ENCODE measurements at regions not wholly inside any gene's neighbourhood (a gene's known extent, or its start where the extent isn't known, plus 50 kb on each side); places are given as distances from the start of the nearest gene placed in this dataset.

DNA sequence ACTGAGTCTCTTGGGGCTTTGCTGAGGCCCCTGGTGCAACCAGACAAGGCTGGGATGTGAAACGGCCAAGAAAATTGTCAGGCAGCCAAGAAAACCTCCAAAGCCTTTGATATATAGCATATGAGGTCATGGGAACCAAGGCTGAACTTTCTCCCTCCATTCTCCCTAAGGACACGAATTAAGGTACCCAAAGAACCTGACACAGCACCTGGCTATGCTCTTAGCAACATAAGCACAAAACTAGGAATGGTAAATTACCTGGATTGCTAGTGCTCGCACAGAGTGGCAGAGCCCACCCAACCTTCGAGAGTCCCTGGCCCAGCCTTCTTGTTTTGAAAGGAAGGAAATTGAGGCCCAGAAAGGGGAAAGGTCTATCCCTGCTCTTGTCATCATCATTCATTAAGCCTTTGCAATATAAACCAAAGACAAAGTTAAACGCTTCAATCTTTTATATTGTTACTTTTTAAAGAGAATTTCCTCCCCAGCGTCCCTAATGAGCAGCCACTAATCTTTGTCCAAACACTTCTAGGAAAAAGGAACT lies 220.0 kb upstream of the NR4A3 start:
- H3K27ac Mint-ChIP-seq: no peak overlapping the region
- no peak for ATAC-seq (replicated peaks)

DNA sequence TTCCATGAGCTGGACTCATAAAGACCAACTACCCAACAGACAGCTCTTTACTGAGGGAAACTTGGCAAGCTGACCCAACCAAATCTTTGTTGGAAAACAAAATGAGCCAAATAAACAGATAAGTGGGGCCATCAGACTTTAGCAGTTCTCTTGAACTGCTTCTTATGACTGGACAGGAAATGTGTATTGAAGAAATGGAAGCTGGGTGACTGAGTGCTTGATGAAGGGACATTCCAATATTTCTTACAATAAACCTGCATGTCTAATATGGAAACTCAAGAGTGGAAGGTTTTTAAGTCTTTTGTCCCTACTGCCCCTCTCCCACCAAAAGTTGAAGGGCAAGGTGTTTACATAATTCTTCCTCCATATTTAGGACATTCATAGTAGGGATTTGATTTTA lies 218.8 kb upstream of the NR4A3 start:
- no peaks in the 10 kb centered on the region for H3K36me3 Mint-ChIP-seq (ENCODE audit: insufficient read depth)
- no peaks in the 10 kb centered on the region for H3K9me3 Mint-ChIP-seq
- ATAC-seq (replicated peaks) (no peak), DNase-seq (no peak)
- peaks cover 15 to 28% of the 10 kb centered on the region in 2 donors for H3K27me3 Mint-ChIP-seq
- H3K4me1 Mint-ChIP-seq (ENCODE audit: low read depth in 2 of 2): no peaks in the 10 kb centered on the region
- no peak overlapping the region for H3K27ac Mint-ChIP-seq
- H3K4me3 Mint-ChIP-seq: no peak overlapping the region

More for the DNA sequence above, 220.0 kb upstream of the NR4A3 start:
- Mint-ChIP-seq H3K4me3 (no peak overlapping the region), H3K27me3 (peaks cover 15 to 26% of the 10 kb centered on the region in 2 donors), H3K4me1 (ENCODE audit: low read depth in 2 of 2) (no peaks in the 10 kb centered on the region), H3K9me3 (no peaks in the 10 kb centered on the region), H3K36me3 (ENCODE audit: insufficient read depth) (no peaks in the 10 kb centered on the region)
- no peak for DNase-seq

- no peak for DNase-seq
- no peak overlapping the region for H3K4me3 Mint-ChIP-seq
- no peaks in the 10 kb centered on the region for H3K4me1 Mint-ChIP-seq (ENCODE audit: low read depth in 2 of 2)
- no peaks in the 10 kb centered on the region for H3K9me3 Mint-ChIP-seq
- peaks cover 29 to 51% of the 10 kb centered on the region in 2 donors for H3K27me3 Mint-ChIP-seq
- no peak for ATAC-seq (replicated peaks)
- H3K36me3 Mint-ChIP-seq (ENCODE audit: insufficient read depth): no peaks in the 10 kb centered on the region
- no peak overlapping the region for H3K27ac Mint-ChIP-seq
These were observed 216.5 kb upstream of the NR4A3 start for GRCh38 chr9:99605016-99605743.

GRCh38 chr9:99606296-99606695 lies 215.4 kb upstream of the NR4A3 start:
- Mint-ChIP-seq H3K36me3 (ENCODE audit: insufficient read depth) (no peaks in the 10 kb centered on the region), H3K4me3 (no peak overlapping the region), H3K27ac (no peak overlapping the region), H3K4me1 (ENCODE audit: low read depth in 2 of 2) (no peaks in the 10 kb centered on the region), H3K9me3 (no peaks in the 10 kb centered on the region), H3K27me3 (peaks cover 39 to 62% of the 10 kb centered on the region in 2 donors)
- DNase-seq (no peak), ATAC-seq (replicated peaks) (no peak)

DNA sequence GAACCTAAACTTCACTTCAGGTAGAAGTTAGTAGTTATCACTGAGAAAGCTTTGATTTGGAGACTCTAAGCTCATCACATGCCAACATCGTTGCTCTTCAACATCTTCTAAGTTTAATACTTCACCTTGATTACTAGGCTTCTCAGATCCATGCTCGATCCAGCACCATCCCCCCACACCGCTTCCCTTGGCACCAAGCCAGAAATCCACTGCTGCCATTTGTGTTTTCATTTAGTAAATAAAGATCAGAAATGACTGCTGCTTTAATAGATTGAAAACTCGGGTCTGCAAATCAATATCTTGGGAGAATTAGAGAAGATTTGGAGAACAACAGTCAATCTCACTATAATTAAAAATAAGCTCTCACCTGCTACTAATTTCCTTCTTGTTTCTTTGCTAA lies 214.7 kb upstream of the NR4A3 start:
- DNase-seq (no peak), ATAC-seq (replicated peaks) (no peak)
- H3K4me3 Mint-ChIP-seq: no peak overlapping the region
- no peaks in the 10 kb centered on the region for H3K36me3 Mint-ChIP-seq (ENCODE audit: insufficient read depth)
- no peaks in the 10 kb centered on the region for H3K9me3 Mint-ChIP-seq
- H3K27me3 Mint-ChIP-seq: peaks cover 40 to 68% of the 10 kb centered on the region in 2 donors
- H3K27ac Mint-ChIP-seq: no peak overlapping the region
- no peaks in the 10 kb centered on the region for H3K4me1 Mint-ChIP-seq (ENCODE audit: low read depth in 2 of 2)

DNA sequence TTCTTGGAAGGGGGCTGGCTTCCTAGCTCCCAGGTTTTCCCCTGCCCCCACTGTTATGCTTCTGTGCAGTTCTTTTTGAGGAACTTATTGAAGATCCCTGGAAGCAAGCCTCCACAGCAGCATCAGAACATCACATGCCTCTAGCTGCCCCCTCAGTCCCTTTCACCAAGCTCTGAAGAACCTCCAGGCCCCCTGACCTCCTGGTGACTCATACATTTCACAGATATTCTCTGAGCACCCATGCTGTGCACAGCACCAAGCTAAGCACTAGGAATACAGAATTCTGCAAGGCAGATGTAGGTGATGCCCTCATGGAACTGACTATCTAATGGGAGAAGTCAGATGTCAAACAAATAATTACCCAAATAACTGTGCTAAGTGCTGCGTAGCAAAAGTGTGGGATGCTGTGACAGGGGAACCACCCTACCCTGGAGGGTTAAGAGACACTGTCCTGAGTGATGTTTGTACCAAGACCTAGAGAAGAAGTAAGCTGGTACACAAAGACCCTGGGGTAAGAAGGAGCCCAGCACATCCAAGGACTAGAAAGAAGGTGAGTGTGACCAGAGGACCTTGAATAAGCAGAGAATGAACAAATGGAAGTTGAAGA lies 213.7 kb upstream of the NR4A3 start:
- Mint-ChIP-seq H3K9me3 (no peaks in the 10 kb centered on the region), H3K27me3 (peaks cover 46 to 60% of the 10 kb centered on the region in 2 donors), H3K27ac (no peak overlapping the region), H3K4me1 (ENCODE audit: low read depth in 2 of 2) (no peaks in the 10 kb centered on the region), H3K36me3 (ENCODE audit: insufficient read depth) (no peaks in the 10 kb centered on the region), H3K4me3 (no peak overlapping the region)
- no peak for ATAC-seq (replicated peaks)
- DNase-seq: no peak

DNA sequence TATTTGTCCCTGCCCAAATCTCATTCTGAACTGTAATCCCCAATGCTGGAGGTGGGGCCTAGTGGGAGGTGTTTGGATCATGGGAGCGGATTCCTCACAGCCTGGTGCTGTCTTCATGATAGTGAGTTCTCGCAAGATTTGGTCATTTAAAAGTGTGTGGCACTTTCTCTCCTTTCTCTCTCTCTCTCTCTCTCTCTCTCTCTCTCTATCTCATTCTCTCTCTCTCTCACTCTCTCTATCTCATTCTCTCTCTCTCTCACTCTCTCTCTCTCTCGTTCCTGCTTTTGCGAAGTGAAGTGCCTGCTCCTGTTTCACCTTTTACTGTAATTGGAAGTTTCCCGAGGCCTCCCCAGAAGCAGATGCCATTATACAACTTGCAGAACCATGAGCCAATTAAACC lies 207.3 kb upstream of the NR4A3 start:
- H3K27me3 Mint-ChIP-seq: peaks cover 26 to 33% of the 10 kb centered on the region in 2 donors
- no peaks in the 10 kb centered on the region for H3K4me1 Mint-ChIP-seq (ENCODE audit: low read depth in 2 of 2)
- H3K27ac Mint-ChIP-seq: no peak overlapping the region
- H3K9me3 Mint-ChIP-seq: no peaks in the 10 kb centered on the region
- no peaks in the 10 kb centered on the region for H3K36me3 Mint-ChIP-seq (ENCODE audit: insufficient read depth)
- ATAC-seq (replicated peaks): no peak
- DNase-seq: no peak
- no peak overlapping the region for H3K4me3 Mint-ChIP-seq

GRCh38 chr9:99621040-99621439 lies 200.6 kb upstream of the NR4A3 start:
- ATAC-seq (replicated peaks): no peak
- Mint-ChIP-seq H3K27ac (no peak overlapping the region), H3K27me3 (no peaks in the 10 kb centered on the region)

GRCh38 chr9:99622679-99623078 lies 199.0 kb upstream of the NR4A3 start:
- DNase-seq: no peak
- H3K36me3 Mint-ChIP-seq (ENCODE audit: insufficient read depth): no peaks in the 10 kb centered on the region
- H3K27ac Mint-ChIP-seq: no peak overlapping the region
- no peak for ATAC-seq (replicated peaks)
- H3K4me3 Mint-ChIP-seq: no peak overlapping the region
- H3K9me3 Mint-ChIP-seq: no peaks in the 10 kb centered on the region
- no peaks in the 10 kb centered on the region for H3K4me1 Mint-ChIP-seq (ENCODE audit: low read depth in 2 of 2)
- peaks cover 0 to 6% of the 10 kb centered on the region in 2 donors for H3K27me3 Mint-ChIP-seq

More at GRCh38 chr9:99621040-99621439, 200.6 kb upstream of the NR4A3 start:
- no peak for DNase-seq
- Mint-ChIP-seq H3K4me1 (ENCODE audit: low read depth in 2 of 2) (no peaks in the 10 kb centered on the region), H3K4me3 (no peak overlapping the region), H3K36me3 (ENCODE audit: insufficient read depth) (no peaks in the 10 kb centered on the region), H3K9me3 (no peaks in the 10 kb centered on the region)

- no peaks in the 10 kb centered on the region for H3K4me1 Mint-ChIP-seq (ENCODE audit: low read depth in 2 of 2)
- H3K27ac Mint-ChIP-seq: no peak overlapping the region
- H3K4me3 Mint-ChIP-seq: no peak overlapping the region
- DNase-seq (no peak), ATAC-seq (replicated peaks) (no peak)
- H3K9me3 Mint-ChIP-seq: no peaks in the 10 kb centered on the region
- H3K36me3 Mint-ChIP-seq (ENCODE audit: insufficient read depth): no peaks in the 10 kb centered on the region
- peaks cover 0 to 14% of the 10 kb centered on the region in 2 donors for H3K27me3 Mint-ChIP-seq
These were observed 197.8 kb upstream of the NR4A3 start for GRCh38 chr9:99623780-99624364.

DNA sequence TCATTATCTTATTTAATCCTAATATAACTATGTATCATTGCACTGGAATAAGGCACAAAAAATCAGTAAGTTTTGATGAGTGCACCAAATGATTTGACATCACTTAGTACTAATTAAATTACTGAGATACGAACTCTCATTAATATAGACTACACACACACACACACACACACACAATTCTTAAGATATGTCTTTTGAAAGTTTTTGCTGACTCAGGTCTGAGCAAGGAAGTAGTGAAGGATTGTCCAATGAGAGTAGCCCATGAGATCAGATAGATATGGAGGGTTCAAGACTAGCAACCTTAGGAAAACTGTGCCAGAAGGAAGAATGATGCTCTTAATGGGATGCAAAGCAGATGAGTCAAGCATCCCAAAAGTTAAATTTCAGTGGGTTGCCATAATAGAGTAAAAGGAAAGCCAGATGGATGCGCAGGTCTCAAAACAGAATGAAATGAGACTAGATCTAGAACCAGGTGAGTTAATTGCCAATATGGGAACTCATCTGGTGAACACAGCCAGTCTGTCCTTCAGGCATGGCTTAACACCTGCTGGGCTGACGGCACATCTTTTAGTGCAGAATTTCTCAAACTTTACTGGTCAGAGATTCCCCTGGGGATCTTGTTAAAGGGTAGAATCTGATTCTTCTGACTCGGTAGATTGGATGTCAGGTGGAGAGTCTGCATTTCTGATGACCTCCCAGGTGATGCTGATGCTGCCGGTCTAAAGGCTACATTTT lies 197.0 kb upstream of the NR4A3 start:
- H3K9me3 Mint-ChIP-seq: no peaks in the 10 kb centered on the region
- no peaks in the 10 kb centered on the region for H3K4me1 Mint-ChIP-seq (ENCODE audit: low read depth in 2 of 2)
- DNase-seq: no peak
- no peak overlapping the region for H3K4me3 Mint-ChIP-seq
- H3K36me3 Mint-ChIP-seq (ENCODE audit: insufficient read depth): no peaks in the 10 kb centered on the region
- peaks cover 0 to 14% of the 10 kb centered on the region in 2 donors for H3K27me3 Mint-ChIP-seq
- no peak overlapping the region for H3K27ac Mint-ChIP-seq
- no peak for ATAC-seq (replicated peaks)

DNA sequence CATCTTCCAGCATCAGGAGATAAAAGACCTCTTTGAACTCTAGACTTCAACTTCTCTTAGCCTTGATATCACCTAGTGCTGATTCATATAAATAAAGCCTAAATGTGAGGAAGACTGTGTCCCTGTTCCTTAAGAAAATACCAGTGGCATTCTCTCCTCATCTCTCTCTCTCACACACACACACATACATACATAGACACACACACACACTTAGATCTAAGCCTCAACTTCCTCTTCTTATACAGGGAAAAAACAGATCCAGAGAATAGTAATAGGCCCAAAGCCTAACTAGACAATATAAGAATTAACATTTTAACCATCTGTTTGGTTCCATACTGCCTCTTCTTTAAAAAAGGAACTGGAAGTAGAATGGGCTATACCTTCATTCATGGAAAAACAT lies 195.3 kb upstream of the NR4A3 start:
- H3K4me1 Mint-ChIP-seq (ENCODE audit: low read depth in 2 of 2): no peaks in the 10 kb centered on the region
- no peak for ATAC-seq (replicated peaks)
- H3K36me3 Mint-ChIP-seq (ENCODE audit: insufficient read depth): no peaks in the 10 kb centered on the region
- no peaks in the 10 kb centered on the region for H3K9me3 Mint-ChIP-seq
- no peak overlapping the region for H3K27ac Mint-ChIP-seq
- no peak overlapping the region for H3K4me3 Mint-ChIP-seq
- no peak for DNase-seq
- H3K27me3 Mint-ChIP-seq: peaks cover 0 to 14% of the 10 kb centered on the region in 2 donors

- ATAC-seq (replicated peaks): no peak
- Mint-ChIP-seq H3K27ac (no peak overlapping the region), H3K36me3 (ENCODE audit: insufficient read depth) (no peaks in the 10 kb centered on the region), H3K4me1 (ENCODE audit: low read depth in 2 of 2) (no peaks in the 10 kb centered on the region), H3K9me3 (no peaks in the 10 kb centered on the region), H3K27me3 (peaks cover 0 to 14% of the 10 kb centered on the region in 2 donors), H3K4me3 (no peak overlapping the region)
- DNase-seq: no peak
These were observed 193.4 kb upstream of the NR4A3 start for GRCh38 chr9:99628285-99628684.

Measured in effector memory CD8-positive, alpha-beta T cell (primary cell).